ENCODE measurements at regions not wholly inside any gene's neighbourhood (a gene's known extent, or its start where the extent isn't known, plus 50 kb on each side); places are given as distances from the start of the nearest gene placed in this dataset.

GRCh38 chr5:72006361-72006760 is 100.9 kb upstream of the MAP1B start:
- TF ChIP-seq EP300 (IDR thresholded peaks at IDR 0.05; ENCODE audit: borderline replicate concordance) (no peak), YY1 (IDR thresholded peaks at IDR 0.05; ENCODE audit: low read depth) (no peak), RAD21 (IDR thresholded peaks at IDR 0.05; ENCODE audit: low read depth) (no peak), NFIC (IDR thresholded peaks at IDR 0.05) (no peak), REST (IDR thresholded peaks at IDR 0.05; ENCODE audit: low read depth) (no peak), CREB1 (IDR thresholded peaks at IDR 0.05; ENCODE audit: low read depth) (no peak), MAX (IDR thresholded peaks at IDR 0.05) (no peak)

GRCh38 chr5:72007336-72008111 is 99.8 kb upstream of the MAP1B start:
- no peak for TF ChIP-seq CEBPB (IDR thresholded peaks at IDR 0.05)
- TF ChIP-seq TAF1 (IDR thresholded peaks at IDR 0.05; ENCODE audit: low read depth), result no peak
- no peak for TF ChIP-seq EP300 (IDR thresholded peaks at IDR 0.05; ENCODE audit: borderline replicate concordance)
- no peak for TF ChIP-seq NFIC (IDR thresholded peaks at IDR 0.05)
- TF ChIP-seq YY1 (IDR thresholded peaks at IDR 0.05; ENCODE audit: low read depth), result no peak
- TF ChIP-seq, protein P1, sequence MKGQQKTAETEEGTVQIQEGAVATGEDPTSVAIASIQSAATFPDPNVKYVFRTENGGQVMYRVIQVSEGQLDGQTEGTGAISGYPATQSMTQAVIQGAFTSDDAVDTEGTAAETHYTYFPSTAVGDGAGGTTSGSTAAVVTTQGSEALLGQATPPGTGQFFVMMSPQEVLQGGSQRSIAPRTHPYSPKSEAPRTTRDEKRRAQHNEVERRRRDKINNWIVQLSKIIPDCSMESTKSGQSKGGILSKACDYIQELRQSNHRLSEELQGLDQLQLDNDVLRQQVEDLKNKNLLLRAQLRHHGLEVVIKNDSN (IDR thresholded peaks at IDR 0.05), result no peak
- no peak for TF ChIP-seq EGR1 (IDR thresholded peaks at IDR 0.05)
- no peak for TF ChIP-seq FOXM1 (IDR thresholded peaks at IDR 0.05; ENCODE audit: borderline replicate concordance, low read depth)
- TF ChIP-seq TCF12 (IDR thresholded peaks at IDR 0.05; ENCODE audit: low read depth), result no peak

- no peak for TF ChIP-seq EP300 (IDR thresholded peaks at IDR 0.05; ENCODE audit: borderline replicate concordance)
These were observed 98.0 kb upstream of the MAP1B start for GRCh38 chr5:72009280-72009679.

GRCh38 chr5:72010430-72010829 is 96.8 kb upstream of the MAP1B start:
- no peak for TF ChIP-seq TCF12 (IDR thresholded peaks at IDR 0.05; ENCODE audit: low read depth)
- no peak for TF ChIP-seq CREB1 (IDR thresholded peaks at IDR 0.05; ENCODE audit: low read depth)
- TF ChIP-seq EGR1 (IDR thresholded peaks at IDR 0.05), result no peak
- TF ChIP-seq EP300 (IDR thresholded peaks at IDR 0.05; ENCODE audit: borderline replicate concordance), result no peak
- TF ChIP-seq TEAD4 (IDR thresholded peaks at IDR 0.05), result no peak
- TF ChIP-seq RAD21 (IDR thresholded peaks at IDR 0.05; ENCODE audit: low read depth), result no peak
- no peak for TF ChIP-seq REST (IDR thresholded peaks at IDR 0.05; ENCODE audit: low read depth)
- TF ChIP-seq YY1 (IDR thresholded peaks at IDR 0.05; ENCODE audit: low read depth), result no peak
- no peak for TF ChIP-seq MAX (IDR thresholded peaks at IDR 0.05)
- no peak for TF ChIP-seq TAF1 (IDR thresholded peaks at IDR 0.05; ENCODE audit: low read depth)
- TF ChIP-seq NFIC (IDR thresholded peaks at IDR 0.05), result no peak
- no peak for TF ChIP-seq CEBPB (IDR thresholded peaks at IDR 0.05)
- TF ChIP-seq, protein P1 (IDR thresholded peaks at IDR 0.05), result no peak
- no peak for TF ChIP-seq ZBTB7A (IDR thresholded peaks at IDR 0.05; ENCODE audit: low read depth)
- TF ChIP-seq FOXM1 (IDR thresholded peaks at IDR 0.05; ENCODE audit: borderline replicate concordance, low read depth), result no peak

- TF ChIP-seq CREB1 (IDR thresholded peaks at IDR 0.05; ENCODE audit: low read depth) (no peak), CEBPB (IDR thresholded peaks at IDR 0.05) (no peak), FOXM1 (IDR thresholded peaks at IDR 0.05; ENCODE audit: borderline replicate concordance, low read depth) (no peak), TAF1 (IDR thresholded peaks at IDR 0.05; ENCODE audit: low read depth) (no peak), TCF12 (IDR thresholded peaks at IDR 0.05; ENCODE audit: low read depth) (no peak), NFIC (IDR thresholded peaks at IDR 0.05) (no peak), EGR1 (IDR thresholded peaks at IDR 0.05) (no peak), MAX (IDR thresholded peaks at IDR 0.05) (no peak), YY1 (IDR thresholded peaks at IDR 0.05; ENCODE audit: low read depth) (no peak), EP300 (IDR thresholded peaks at IDR 0.05; ENCODE audit: borderline replicate concordance) (no peak), TEAD4 (IDR thresholded peaks at IDR 0.05) (no peak)
- TF ChIP-seq, protein P1 (IDR thresholded peaks at IDR 0.05), result no peak
These were observed 94.4 kb upstream of the MAP1B start for GRCh38 chr5:72012906-72013305.
